Type B pancreatic cell (in vitro differentiated cells): ENCODE measurements at regions not wholly inside any gene's neighbourhood (a gene's known extent, or its start where the extent isn't known, plus 50 kb on each side); places are given as distances from the start of the nearest gene placed in this dataset.

Experiments used
- DNase-seq: peaks from one replicate; pipeline ENCODE4 v3.0.0; 2021; ENCODE audit warnings: mixed read lengths; ENCODE audit not compliant: unreplicated experiment; ENCODE audit errors: extremely low spot score
- H3K27ac Mint-ChIP-seq: 2 replicates; pipeline ENCODE4 v1.8.0; 2021; ENCODE audit warnings: mild to moderate bottlenecking, mixed read lengths
- H3K27me3 Mint-ChIP-seq: 2 replicates; pipeline ENCODE4 v1.8.0; 2021; ENCODE audit warnings: mixed read lengths
- H3K36me3 Mint-ChIP-seq: 2 replicates; pipeline ENCODE4 v1.8.0; 2021; ENCODE audit warnings: mixed read lengths
- H3K4me1 Mint-ChIP-seq: one replicate; pipeline ENCODE4 v1.8.0; 2021; ENCODE audit warnings: mixed read lengths; ENCODE audit not compliant: unreplicated experiment
- H3K4me3 Mint-ChIP-seq: 2 replicates; pipeline ENCODE4 v1.8.0; 2021; ENCODE audit warnings: mild to moderate bottlenecking, mixed read lengths
- H3K9me3 Mint-ChIP-seq: 2 replicates; pipeline ENCODE4 v1.8.0; 2021; ENCODE audit warnings: mixed read lengths
- TF ChIP-seq, protein P1 (sequence below): fragments of 200-600 bp; sonication (generic); conservative IDR thresholded peaks from 2 replicates; pipeline ENCODE4 v1.5.0; 2021; ENCODE audit warnings: antibody characterized with exemption, mild to moderate bottlenecking

- DNase-seq: no peak
- Mint-ChIP-seq H3K27ac (no peak overlapping the region), H3K36me3 (no peaks in the 10 kb centered on the region), H3K27me3 (no peaks in the 10 kb centered on the region), H3K9me3 (no peaks in the 10 kb centered on the region), H3K4me1 (peaks cover 15% of the 10 kb centered on the region), H3K4me3 (no peak overlapping the region)
- TF ChIP-seq, protein P1, sequence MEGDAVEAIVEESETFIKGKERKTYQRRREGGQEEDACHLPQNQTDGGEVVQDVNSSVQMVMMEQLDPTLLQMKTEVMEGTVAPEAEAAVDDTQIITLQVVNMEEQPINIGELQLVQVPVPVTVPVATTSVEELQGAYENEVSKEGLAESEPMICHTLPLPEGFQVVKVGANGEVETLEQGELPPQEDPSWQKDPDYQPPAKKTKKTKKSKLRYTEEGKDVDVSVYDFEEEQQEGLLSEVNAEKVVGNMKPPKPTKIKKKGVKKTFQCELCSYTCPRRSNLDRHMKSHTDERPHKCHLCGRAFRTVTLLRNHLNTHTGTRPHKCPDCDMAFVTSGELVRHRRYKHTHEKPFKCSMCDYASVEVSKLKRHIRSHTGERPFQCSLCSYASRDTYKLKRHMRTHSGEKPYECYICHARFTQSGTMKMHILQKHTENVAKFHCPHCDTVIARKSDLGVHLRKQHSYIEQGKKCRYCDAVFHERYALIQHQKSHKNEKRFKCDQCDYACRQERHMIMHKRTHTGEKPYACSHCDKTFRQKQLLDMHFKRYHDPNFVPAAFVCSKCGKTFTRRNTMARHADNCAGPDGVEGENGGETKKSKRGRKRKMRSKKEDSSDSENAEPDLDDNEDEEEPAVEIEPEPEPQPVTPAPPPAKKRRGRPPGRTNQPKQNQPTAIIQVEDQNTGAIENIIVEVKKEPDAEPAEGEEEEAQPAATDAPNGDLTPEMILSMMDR: no peak
Observed at GRCh38 chr13:76758738-76759137, 127.5 kb downstream of the KCTD12 start.

DNA sequence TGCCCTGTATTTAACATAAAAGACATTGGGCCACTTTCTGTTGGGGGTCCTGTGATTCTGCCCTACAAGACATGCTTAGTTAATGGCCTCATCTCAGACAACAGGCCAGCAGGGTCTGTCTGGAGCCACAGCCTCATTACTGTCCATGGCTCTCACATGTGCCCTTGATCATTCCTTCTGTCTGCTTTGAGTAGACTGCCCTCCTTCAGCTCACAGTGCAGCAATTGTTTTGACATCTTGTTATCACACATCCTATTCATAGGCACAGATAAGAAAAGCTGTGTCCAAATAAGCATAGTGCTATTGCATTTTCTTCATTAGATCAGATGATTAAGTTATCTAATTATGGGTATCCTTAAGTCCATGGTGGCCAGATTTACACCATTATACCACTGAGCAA is 127.9 kb downstream of the KCTD12 start:
- Mint-ChIP-seq H3K9me3 (no peaks in the 10 kb centered on the region), H3K4me1 (peaks cover 15% of the 10 kb centered on the region), H3K36me3 (no peaks in the 10 kb centered on the region), H3K4me3 (no peak overlapping the region), H3K27me3 (no peaks in the 10 kb centered on the region), H3K27ac (no peak overlapping the region)
- no peak for DNase-seq
- TF ChIP-seq, protein P1: no peak

- no peaks in the 10 kb centered on the region for H3K27me3 Mint-ChIP-seq
- no peaks in the 10 kb centered on the region for H3K36me3 Mint-ChIP-seq
- no peak for DNase-seq
- H3K27ac Mint-ChIP-seq: no peak overlapping the region
- H3K9me3 Mint-ChIP-seq: no peaks in the 10 kb centered on the region
- no peak overlapping the region for H3K4me3 Mint-ChIP-seq
- TF ChIP-seq, protein P1: no peak
- peaks cover 15% of the 10 kb centered on the region for H3K4me1 Mint-ChIP-seq
Observed at GRCh38 chr13:76756451-76756850, 129.8 kb downstream of the KCTD12 start.

DNA sequence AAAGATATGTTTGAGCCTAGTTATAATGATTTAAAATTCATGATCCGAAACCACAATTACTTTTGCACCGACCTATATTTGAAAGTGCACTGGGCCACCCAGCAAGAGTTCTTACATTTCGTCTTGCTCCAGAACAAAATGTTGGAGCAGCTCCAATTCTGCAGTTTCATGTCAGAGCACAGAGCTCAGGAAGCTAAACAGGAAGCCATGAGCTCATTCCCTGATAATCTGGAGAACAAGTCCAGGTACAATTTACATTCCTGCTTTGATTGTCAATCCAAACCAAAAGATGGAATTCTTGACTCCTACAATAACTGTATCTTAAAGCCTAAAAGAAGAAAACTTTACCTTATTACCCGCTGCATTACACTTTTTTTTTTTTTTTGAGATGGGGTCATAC is 131.8 kb downstream of the KCTD12 start:
- Mint-ChIP-seq H3K9me3 (no peaks in the 10 kb centered on the region), H3K4me1 (peaks cover 15% of the 10 kb centered on the region), H3K27ac (no peak overlapping the region), H3K36me3 (no peaks in the 10 kb centered on the region), H3K27me3 (no peaks in the 10 kb centered on the region), H3K4me3 (no peak overlapping the region)
- no peak for DNase-seq
- TF ChIP-seq, protein P1: no peak

DNA sequence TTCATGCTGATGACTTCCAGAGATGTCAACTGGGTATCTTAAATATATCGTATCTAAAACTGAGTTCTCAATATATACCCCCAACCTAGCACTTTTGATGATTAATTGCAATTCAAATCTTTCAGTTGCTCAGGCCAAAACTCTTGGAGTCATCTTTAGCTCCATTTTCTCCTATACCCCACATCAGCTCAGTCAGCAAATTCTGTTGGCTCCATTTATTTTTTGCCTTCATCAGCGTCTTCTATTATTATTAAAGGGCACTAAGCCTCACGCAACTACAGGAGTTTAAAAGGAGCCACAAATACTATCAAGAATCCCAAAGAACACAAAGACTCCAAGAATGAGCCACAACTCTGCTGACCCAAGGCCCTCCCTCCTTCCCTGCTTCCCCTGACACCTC is 134.9 kb downstream of the KCTD12 start:
- Mint-ChIP-seq H3K27me3 (no peaks in the 10 kb centered on the region), H3K4me1 (peaks cover 6% of the 10 kb centered on the region), H3K9me3 (no peaks in the 10 kb centered on the region), H3K36me3 (no peaks in the 10 kb centered on the region), H3K27ac (no peak overlapping the region), H3K4me3 (no peak overlapping the region)
- DNase-seq: no peak
- TF ChIP-seq, protein P1: no peak

GRCh38 chr13:76750126-76750525 is 136.1 kb downstream of the KCTD12 start:
- Mint-ChIP-seq H3K4me3 (no peak overlapping the region), H3K27me3 (no peaks in the 10 kb centered on the region), H3K36me3 (no peaks in the 10 kb centered on the region), H3K4me1 (peaks cover 8% of the 10 kb centered on the region), H3K9me3 (no peaks in the 10 kb centered on the region), H3K27ac (no peak overlapping the region)
- no peak for DNase-seq
- TF ChIP-seq, protein P1: no peak
